HG03378 (cell line): ENCODE measurements at regions not wholly inside any gene's neighbourhood (a gene's known extent, or its start where the extent isn't known, plus 50 kb on each side); places are given as distances from the start of the nearest gene placed in this dataset.

Source experiments
- ATAC-seq: cut with Tn5 transposase; IDR thresholded peaks from one replicate; pipeline ENCODE4 v1.9.1; 2021; ENCODE audit warnings: mild to moderate bottlenecking, moderate library complexity; ENCODE audit not compliant: unreplicated experiment

DNA sequence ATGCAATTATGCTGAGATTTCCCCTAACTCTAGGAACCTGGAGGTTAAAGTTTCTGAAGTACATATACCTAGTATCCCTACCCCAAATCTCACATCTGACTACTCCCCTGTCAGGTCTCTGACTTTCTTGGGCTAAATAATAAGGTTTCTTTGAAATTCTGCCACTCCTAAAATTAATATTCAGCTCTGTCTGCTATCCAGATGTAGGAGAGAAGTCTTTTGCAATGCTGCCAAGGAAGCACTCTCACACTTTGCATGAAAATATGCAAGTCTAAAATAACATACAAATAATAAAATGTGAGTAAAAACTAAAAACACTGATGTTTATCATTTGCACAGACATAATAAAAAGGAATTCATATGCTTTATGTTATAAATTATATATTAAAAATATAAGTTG lies 196.9 kb upstream of the LRFN5 start:
- ATAC-seq = no peak

DNA sequence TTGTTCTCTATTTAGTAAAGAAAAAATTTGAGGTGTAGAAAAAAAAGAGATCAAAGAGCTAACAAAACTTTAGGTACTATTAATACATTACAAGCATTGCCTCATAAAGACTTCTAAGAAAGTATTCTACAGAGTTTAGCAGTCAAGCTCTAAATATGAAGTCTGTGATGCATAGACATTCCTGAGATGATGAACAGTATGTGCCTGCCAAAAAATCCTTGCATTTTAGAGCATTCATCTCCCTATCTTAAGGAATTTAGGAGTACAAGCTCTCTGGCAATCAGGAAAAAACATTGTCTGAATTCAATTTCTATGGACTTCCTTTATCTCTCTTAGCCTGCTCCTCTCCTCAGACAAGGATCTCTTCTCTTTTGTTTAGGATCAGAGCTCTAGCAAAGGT lies 202.6 kb upstream of the LRFN5 start:
- no peak for ATAC-seq

DNA sequence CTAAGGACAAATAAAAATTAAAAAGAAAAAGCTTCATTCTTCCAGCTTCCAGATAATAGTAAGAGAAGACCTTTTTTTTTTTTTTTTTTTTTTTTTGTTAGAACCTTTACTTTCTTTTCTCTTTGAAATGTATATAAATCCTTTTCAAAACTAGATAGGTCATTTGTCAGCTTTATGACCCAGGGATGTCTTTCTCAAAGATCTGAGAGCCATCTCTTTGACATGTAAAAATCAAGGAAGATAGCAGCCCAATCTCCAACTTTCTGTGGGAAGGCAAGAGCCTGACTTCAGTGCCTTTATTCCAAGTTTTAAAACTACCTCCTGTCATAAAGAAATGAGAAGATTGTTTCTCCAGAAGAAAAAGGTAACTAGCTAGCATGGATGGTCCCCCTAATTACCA lies 203.3 kb upstream of the LRFN5 start:
- no peak for ATAC-seq

DNA sequence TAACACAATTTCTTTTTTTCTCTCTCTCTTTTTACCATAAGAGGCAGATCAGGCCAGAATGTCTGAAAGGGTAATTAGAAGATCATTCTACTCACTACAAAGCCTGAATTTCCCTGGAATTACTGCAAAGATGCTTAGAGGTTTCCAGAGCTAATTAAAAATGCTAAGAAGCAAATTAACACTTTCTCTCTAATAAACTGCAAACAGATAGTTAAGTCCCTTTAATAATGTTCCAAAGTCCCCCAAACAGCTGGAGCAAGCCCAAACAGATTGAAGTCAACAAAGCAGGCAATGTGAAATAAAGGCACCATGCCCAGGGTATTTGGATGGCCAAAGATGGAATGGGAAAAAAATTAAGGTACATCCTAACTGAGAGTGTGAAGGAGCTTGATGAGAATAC lies 208.8 kb upstream of the LRFN5 start:
- ATAC-seq = no peak

DNA sequence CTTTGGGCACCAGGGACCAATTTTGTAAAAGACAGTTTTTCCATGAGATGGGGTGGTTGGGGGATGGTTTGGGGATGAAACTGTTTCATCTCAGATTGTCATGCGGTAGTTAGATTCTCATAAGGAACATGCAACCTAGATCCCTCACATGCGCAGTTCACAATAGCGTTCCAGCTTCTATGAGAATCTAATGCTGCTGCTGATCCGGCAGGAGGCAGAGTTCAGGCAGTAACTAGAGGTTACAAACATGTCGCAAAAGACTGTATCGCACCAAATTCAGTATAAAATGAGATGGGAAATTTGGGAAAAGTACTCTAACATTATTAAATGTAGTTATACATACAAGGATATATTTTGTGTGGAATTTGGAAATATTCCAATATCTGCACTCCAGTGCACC lies 213.2 kb upstream of the LRFN5 start:
- no peak for ATAC-seq

GRCh38 chr14:41392226-41392625 lies 214.4 kb upstream of the LRFN5 start:
- ATAC-seq = no peak

- no peak for ATAC-seq
Measured at GRCh38 chr14:41389355-41389754, 217.3 kb upstream of the LRFN5 start.

DNA sequence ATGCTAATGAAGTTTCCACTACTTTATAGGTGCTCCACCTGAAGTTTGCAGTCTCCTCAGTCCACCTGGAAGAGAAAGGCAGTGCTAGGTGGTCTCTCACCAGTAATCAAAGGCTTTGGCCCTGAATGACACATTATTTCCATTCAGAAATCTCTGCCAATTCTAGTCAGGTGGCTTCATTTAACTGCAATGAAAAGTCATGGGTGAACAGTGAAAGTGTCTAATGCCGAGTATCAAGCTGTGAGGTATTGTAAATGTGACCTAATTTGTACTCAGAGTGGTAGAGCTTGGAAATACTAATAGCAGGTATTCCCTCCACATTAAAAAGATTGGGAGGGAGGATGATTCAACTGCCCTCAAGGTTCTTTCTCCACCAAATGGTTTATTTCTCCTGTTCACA lies 220.9 kb upstream of the LRFN5 start:
- no peak for ATAC-seq

DNA sequence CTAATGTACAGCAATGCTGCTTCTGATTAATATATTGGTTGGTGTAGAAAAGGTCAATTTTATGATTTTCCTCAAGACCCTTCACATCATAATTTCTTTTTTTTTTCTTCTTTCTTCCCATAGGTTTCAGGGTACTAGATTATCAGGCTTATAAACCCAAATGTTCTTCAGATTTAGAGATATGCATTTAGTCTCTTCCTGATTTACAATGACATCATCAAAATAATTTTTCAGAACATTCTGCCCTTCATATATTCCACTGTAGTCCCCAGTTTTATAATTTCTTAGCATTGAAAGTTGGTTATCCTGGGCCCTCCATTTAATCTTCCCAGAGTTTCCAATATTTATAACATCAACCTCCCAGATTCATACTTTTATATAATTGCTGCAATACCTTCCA lies 226.7 kb upstream of the LRFN5 start:
- ATAC-seq = no peak

- no peak for ATAC-seq
Measured at GRCh38 chr14:41378526-41378925, 228.2 kb upstream of the LRFN5 start.

DNA sequence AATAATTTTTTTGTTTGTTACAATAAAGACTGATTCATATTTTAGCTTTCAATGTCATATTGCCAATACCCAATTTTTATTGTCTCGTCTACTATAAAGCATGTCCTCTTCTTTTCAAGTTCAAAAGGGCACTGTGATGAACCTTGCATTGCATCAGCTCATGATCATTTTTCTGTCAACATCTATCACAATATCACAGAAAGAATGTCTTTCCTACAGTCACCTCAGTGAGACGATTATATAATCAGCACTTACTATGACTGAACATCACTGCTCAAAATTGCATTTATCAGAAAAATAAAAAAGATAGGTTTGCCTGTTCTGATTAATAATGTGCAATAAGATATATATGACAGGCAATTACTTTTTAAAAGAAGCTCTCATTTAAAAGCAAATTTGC lies 228.7 kb upstream of the LRFN5 start:
- ATAC-seq = no peak

DNA sequence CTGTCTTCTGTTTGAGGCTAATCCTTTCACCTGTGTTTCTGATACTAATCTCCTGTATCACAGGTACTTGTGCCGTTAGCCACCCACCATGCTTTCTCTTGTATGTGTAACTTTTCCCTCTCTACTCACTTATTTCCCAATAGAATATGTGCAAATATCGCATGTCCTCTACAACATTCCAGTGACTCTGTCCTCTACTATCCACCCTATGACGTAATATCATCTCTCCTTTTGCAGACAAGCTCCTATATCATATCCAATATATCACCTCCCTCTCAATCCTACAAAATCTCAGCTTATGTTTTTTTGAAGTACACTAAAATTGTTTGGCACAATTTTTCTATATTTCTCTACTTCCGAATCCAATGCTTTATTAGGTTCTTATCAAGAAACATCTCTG lies 232.6 kb upstream of the LRFN5 start:
- ATAC-seq = no peak

DNA sequence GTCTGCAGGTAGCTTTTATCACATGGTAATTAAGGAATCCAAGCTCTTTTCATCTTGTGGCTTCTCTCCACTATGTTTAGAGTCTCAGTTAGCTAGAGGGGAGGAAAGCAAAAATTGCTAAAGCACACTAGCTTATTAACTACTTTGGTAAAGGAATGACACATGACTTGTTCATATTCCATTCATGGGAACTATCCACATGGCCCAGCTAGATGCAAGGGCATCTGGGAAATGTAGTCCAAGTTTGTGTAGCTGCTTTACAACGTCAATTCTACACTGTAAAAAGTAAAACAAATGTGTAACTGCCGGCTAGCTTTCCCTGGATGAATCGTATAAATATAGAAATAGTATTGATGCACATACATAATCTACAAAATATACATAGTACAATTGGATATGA lies 244.5 kb upstream of the LRFN5 start:
- no peak for ATAC-seq

DNA sequence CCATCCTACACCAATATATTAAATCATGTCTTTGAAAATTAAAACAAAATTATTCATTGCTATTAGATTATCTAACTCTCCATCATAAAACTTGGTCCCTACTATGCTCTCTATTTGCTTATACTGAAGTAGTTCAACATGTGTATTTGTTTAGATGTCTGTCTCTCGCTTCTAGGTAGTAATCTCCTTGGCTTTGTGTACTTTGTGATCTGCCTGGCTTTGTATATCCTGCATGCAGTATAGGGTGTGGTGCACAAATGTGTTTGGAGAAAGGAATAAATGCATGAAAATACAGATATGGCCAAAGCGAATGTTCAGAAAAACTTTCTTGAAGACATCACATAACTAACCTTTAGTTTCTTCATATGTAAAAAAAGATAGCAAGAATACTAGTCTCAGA lies 246.6 kb upstream of the LRFN5 start:
- no peak for ATAC-seq

DNA sequence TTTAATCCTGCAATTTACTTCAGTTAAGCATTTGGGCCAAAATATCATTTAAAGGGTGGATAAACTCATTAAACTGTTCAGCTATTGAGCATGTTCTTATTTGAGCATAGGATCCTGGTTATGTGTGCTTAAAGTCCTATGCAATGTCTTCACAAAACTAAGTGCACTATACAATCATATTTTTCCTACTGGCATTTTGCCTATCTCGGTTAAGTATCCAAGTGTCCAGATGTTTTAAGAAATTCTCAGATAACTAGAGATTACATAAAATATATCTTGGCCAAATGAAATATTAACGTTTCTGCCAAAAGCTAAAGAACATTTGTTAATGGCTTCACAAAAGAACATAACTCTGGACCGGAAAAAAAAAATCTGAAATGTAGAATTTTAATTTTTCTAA lies 250.8 kb upstream of the LRFN5 start:
- no peak for ATAC-seq

- ATAC-seq = no peak
Measured at GRCh38 chr14:41350476-41350875, 256.2 kb upstream of the LRFN5 start.

- no peak for ATAC-seq
Measured at GRCh38 chr14:41349289-41349910, 257.3 kb upstream of the LRFN5 start.

GRCh38 chr14:41343857-41344256 lies 262.8 kb upstream of the LRFN5 start:
- ATAC-seq = no peak

DNA sequence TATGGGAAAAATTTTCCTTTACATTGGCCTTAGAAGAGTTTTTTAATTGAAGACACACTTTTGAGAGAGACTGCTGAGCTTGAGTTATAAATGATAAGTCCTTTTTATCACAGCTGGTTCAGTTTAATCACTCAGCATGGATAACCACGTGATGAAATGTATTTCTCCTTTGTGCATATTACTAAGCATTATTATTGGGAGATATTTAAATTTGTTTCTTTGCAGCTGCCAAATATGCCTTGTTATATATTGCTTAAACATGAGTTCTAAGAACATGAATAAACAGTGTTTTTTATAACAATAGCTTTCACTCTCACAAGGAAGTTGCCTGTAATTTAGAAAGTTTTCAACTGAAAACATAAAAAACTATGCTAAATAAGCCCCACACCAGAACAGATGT lies 293.5 kb upstream of the LRFN5 start:
- ATAC-seq = no peak

- ATAC-seq = no peak
Measured at GRCh38 chr14:41303506-41303905, 303.2 kb upstream of the LRFN5 start.

DNA sequence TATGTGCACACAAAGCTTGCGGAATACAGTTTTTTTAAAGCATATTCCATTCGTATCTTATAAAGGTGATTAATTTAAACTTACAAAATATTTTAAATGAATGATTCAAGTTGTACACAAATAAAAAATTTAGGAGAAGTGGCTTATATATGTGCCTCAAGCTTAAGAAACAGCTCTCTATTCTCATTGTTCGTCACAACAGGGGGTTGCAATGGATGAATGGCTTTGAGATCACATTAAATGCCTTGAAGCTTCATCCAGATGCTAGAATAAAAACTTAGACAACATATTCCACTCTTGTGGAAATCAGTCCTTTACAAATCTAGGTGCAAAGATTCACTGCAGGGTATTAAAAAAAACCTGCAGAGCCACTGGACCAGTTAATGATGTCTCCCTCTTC lies 303.9 kb upstream of the LRFN5 start:
- ATAC-seq = no peak

GRCh38 chr14:41299924-41300323 lies 306.8 kb upstream of the LRFN5 start:
- ATAC-seq = no peak

DNA sequence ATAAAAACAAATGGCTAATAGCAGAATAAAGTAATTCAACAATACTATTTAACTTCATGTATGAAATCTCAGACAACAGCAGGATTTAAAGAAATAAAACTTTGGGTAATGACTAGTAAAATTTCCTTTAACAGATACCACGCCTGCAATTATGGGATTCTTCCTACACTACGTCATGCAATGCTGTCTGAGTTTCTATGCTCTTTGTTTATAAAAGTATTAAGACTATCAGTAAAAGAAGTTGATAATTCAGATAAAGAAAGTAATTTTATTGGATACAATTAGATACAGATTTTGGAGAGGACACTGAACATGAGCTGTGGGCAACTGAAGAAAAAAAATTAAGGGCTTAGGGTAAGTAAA lies 308.4 kb upstream of the LRFN5 start:
- ATAC-seq = no peak
